Activated T-helper 17 cell treated with anti-CD3 and anti-CD28 coated beads, Interleukin-2, amount 50 U/mL, for 72 hours (primary cell): ENCODE measurements at regions not wholly inside any gene's neighbourhood (a gene's known extent, or its start where the extent isn't known, plus 50 kb on each side); places are given as distances from the start of the nearest gene placed in this dataset.

Source experiments
- ATAC-seq: fragments of 150-1000 bp; cut with Tn5 transposase; replicated peaks from 2 replicates; pipeline ENCODE4 v1.10.0; 2021; ENCODE audit warnings: mild to moderate bottlenecking, moderate library complexity
- H3K27ac Mint-ChIP-seq: one replicate; pipeline ENCODE4 v1.8.0; 2022; ENCODE audit warnings: mixed read lengths
- H3K27me3 Mint-ChIP-seq: one replicate; pipeline ENCODE4 v1.8.0; 2022; ENCODE audit warnings: mixed read lengths
- H3K36me3 Mint-ChIP-seq: one replicate; pipeline ENCODE4 v1.8.0; 2022; ENCODE audit warnings: low read depth, mild to moderate bottlenecking, mixed read lengths
- H3K4me1 Mint-ChIP-seq: one replicate; pipeline ENCODE4 v1.8.0; 2022; ENCODE audit warnings: mixed read lengths
- H3K4me3 Mint-ChIP-seq: one replicate; pipeline ENCODE4 v1.8.0; 2022; ENCODE audit warnings: mild to moderate bottlenecking, mixed read lengths
- H3K9me3 Mint-ChIP-seq: one replicate; pipeline ENCODE4 v1.8.0; 2022; ENCODE audit warnings: mixed read lengths

- Mint-ChIP-seq H3K27ac (no peak overlapping the region), H3K36me3 (no peaks in the 10 kb centered on the region)
Observed at GRCh38 chr4:42331914-42332368, 65.3 kb upstream of the SHISA3 start.

DNA sequence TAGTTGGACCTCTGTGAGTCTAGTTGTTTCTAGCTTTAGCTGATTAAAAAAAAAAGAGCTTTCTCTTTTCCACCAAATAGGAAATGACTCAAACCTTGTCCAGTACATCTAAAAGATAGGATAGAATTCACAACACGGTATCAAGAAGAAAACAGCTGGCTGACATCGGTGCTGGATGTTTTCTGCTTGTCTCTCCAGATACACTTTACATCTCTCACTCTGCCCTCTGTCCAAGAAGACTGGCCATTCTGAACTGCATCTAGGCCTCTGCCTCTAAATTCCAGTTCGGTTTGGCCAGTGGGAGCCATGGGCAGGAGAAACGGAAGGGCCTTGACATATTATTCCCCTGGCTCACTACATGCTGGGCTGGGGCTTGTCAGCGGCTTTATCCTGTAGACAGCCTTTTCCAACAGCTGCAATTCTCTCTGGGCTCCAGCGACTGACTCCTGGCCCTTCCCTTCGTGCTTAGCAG is 57.3 kb upstream of the SHISA3 start:
- Mint-ChIP-seq H3K4me3 (no peak overlapping the region), H3K36me3 (no peaks in the 10 kb centered on the region), H3K27ac (no peak overlapping the region), H3K4me1 (no peaks in the 10 kb centered on the region), H3K27me3 (peaks cover 4% of the 10 kb centered on the region), H3K9me3 (no peaks in the 10 kb centered on the region)
- no peak for ATAC-seq

More at GRCh38 chr4:42331914-42332368, 65.3 kb upstream of the SHISA3 start:
- Mint-ChIP-seq H3K4me3 (no peak overlapping the region), H3K4me1 (no peaks in the 10 kb centered on the region), H3K9me3 (no peaks in the 10 kb centered on the region), H3K27me3 (peaks cover 4% of the 10 kb centered on the region)
- no peak for ATAC-seq

DNA sequence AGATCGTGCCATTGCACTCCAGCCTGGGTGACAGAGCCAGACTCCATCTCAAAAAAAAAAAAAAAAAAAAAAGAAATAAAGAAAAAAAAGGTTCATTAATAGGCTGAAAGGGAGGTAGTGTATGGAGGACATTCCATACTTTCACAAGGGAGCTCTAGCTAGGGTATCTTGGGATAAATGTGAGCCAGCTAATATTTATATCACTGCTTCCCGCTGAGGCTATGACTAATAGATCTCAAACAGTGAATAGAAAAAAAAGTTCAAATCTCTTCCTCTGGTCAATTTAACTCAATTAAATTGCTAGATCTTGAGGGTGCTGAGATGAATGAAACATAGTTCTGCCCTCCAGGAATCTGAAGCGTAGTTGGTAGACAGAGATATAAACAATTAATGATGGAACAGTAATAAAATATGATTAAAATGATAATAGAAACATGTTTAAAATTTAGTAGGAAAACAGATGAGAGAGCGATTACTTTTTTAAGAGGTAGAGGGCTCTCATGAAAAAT is 55.7 kb upstream of the SHISA3 start:
- Mint-ChIP-seq H3K4me3 (no peak overlapping the region), H3K4me1 (no peaks in the 10 kb centered on the region), H3K9me3 (no peaks in the 10 kb centered on the region), H3K27ac (no peak overlapping the region), H3K36me3 (no peaks in the 10 kb centered on the region), H3K27me3 (peaks cover 4% of the 10 kb centered on the region)
- ATAC-seq, result no peak

GRCh38 chr4:42342459-42342858 is 54.8 kb upstream of the SHISA3 start:
- no peak overlapping the region for H3K4me3 Mint-ChIP-seq

DNA sequence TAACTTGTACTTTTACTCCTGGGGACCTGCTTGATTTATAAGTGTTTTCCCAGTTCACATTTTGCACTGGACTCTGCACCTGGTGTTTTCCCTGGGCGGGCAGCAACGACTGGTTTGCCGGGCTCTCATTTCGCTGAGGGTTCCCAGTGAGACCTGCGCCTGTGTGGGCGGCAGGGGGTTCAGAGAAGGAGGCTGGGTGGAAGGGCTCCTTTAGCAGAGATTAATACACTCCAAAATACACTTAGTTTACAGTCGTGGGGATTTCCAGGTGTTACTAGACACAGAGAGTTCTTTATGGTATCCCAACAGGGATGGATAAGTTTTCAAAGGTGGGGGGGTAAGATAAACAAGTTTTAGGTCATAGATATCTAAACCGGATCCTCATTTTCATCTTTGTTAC is 53.0 kb upstream of the SHISA3 start:
- Mint-ChIP-seq H3K27me3 (peaks cover 4% of the 10 kb centered on the region), H3K4me1 (no peaks in the 10 kb centered on the region), H3K36me3 (no peaks in the 10 kb centered on the region), H3K9me3 (no peaks in the 10 kb centered on the region), H3K27ac (no peak overlapping the region), H3K4me3 (no peak overlapping the region)
- ATAC-seq, result no peak

More at GRCh38 chr4:42342459-42342858, 54.8 kb upstream of the SHISA3 start:
- Mint-ChIP-seq H3K27me3 (peaks cover 4% of the 10 kb centered on the region), H3K27ac (no peak overlapping the region), H3K9me3 (no peaks in the 10 kb centered on the region), H3K36me3 (no peaks in the 10 kb centered on the region), H3K4me1 (no peaks in the 10 kb centered on the region)
- ATAC-seq, result no peak

GRCh38 chr4:42344749-42345148 is 52.5 kb upstream of the SHISA3 start:
- Mint-ChIP-seq H3K36me3 (no peaks in the 10 kb centered on the region), H3K9me3 (no peaks in the 10 kb centered on the region), H3K27ac (no peak overlapping the region), H3K4me3 (no peak overlapping the region), H3K4me1 (no peaks in the 10 kb centered on the region), H3K27me3 (peaks cover 6% of the 10 kb centered on the region)
- no peak for ATAC-seq

DNA sequence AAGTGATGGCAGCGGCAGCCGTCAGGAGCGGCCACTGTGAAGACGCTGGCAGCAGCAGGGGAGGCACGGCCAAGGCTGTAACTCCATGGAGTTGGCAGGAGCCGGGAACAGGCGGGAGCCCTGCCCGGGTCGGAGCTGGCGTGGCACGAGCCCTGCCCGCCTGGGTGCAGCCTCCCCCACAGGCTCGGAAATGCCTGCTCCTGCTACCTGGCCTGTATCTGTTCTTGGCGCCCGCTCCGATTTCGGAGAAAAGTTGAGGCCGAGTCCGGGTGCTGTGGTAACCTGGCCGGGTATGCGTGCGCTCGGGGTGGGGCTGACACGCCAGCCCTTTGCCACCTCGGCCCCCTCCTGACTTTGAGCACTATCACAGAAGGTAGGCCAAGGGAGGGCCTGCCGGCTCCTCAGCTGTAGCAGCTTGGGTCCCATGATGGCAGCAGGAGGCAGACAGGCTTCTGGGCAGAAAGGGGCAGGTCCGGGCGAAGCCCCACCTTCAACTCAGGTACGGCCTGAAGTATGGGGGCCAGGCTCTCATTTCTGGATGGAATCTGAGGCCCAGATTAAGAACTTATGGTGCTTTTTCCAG is 51.2 kb upstream of the SHISA3 start:
- Mint-ChIP-seq H3K27me3 (peaks cover 5% of the 10 kb centered on the region), H3K4me1 (no peaks in the 10 kb centered on the region), H3K36me3 (no peaks in the 10 kb centered on the region), H3K9me3 (no peaks in the 10 kb centered on the region), H3K27ac (no peak overlapping the region), H3K4me3 (no peak overlapping the region)
- ATAC-seq, result no peak

DNA sequence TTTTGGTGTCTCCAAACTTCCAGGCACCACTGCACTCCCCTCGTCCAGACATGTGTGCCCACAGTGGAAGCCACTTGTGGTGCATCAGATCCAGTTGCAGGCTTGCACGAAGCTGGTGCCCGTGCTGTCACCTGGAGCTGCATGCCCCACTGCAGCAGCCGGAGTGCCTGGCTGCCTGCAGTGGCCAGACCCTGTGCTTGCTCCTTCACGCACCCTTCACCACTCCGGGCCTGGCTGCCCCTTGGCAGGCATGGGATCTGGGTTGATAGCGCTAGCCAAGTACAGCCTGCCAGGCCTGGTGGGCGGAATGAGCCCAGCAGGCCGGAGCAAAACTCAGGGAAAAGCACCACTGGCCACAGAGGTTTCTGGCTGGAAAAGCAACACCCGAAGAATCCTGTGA is 50.2 kb upstream of the SHISA3 start:
- Mint-ChIP-seq H3K9me3 (no peaks in the 10 kb centered on the region), H3K4me3 (no peak overlapping the region), H3K4me1 (no peaks in the 10 kb centered on the region), H3K36me3 (no peaks in the 10 kb centered on the region), H3K27ac (no peak overlapping the region), H3K27me3 (peaks cover 5% of the 10 kb centered on the region)
- ATAC-seq, result no peak
